GM18870 (cell line): ENCODE measurements at regions not wholly inside any gene's neighbourhood (a gene's known extent, or its start where the extent isn't known, plus 50 kb on each side); places are given as distances from the start of the nearest gene placed in this dataset.

Experiments
- ATAC-seq: cut with Tn5 transposase; IDR thresholded peaks from one replicate; pipeline ENCODE4 v1.9.1; 2021; ENCODE audit warnings: moderate library complexity; ENCODE audit not compliant: unreplicated experiment

DNA sequence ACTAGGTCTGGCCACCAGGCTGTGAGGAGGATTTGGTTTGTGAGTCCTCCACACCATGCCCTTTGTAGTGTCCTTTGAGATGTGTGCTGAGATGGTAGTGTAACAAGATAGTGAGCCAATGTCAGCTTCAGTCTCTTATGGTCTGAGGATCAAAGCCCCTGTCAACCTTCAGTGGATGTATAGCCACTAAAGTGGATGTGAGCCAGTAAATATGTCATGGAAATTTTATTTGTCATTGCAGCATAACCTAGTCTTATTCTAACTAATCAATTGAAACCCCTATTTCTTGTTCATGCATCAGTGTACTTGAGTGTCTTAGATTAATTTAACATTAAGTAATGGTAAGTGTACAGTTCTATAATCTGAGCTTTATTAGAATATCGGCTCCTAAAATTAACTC, 51.0 kb upstream of the WAC start:
- ATAC-seq: no peak
